SK-N-MC (cell line): ENCODE measurements at regions not wholly inside any gene's neighbourhood (a gene's known extent, or its start where the extent isn't known, plus 50 kb on each side); places are given as distances from the start of the nearest gene placed in this dataset.

Experiments used
- DNase-seq: peaks from one replicate; pipeline ENCODE4 v3.0.0-alpha.2; 2011; ENCODE audit warnings: low read depth, low spot score
- H3K27ac ChIP-seq: fragments of 200-600 bp; sonication (generic); 2 replicates; pipeline ENCODE4 v1.5.1; 2016; ENCODE audit warnings: mixed run types
- H3K36me3 ChIP-seq: fragments of 200-600 bp; sonication (generic); 2 replicates; pipeline ENCODE4 v1.6.1; 2017; ENCODE audit warnings: antibody characterized with exemption, low read length, mixed read lengths; ENCODE audit not compliant: insufficient read depth
- H3K4me3 ChIP-seq: fragments of 200-600 bp; sonication (generic); 2 replicates; pipeline ENCODE4 v1.5.1; 2016
- H3K9ac ChIP-seq: fragments of 200-600 bp; sonication (generic); 2 replicates; pipeline ENCODE4 v1.8.0; 2017; ENCODE audit warnings: mixed run types, mixed read lengths; ENCODE audit not compliant: insufficient read length
- H3K9me3 ChIP-seq: fragments of 200-600 bp; sonication (generic); 2 replicates; pipeline ENCODE4 v1.6.1; 2017; ENCODE audit warnings: low read depth, mild to moderate bottlenecking, antibody characterized with exemption, low read length, moderate library complexity, mixed read lengths
- EZH2 ChIP-seq: fragments of 200-600 bp; sonication (generic); IDR thresholded peaks from one replicate; pipeline ENCODE4 v1.6.1; 2017; ENCODE audit warnings: antibody characterized with exemption
- FOXP2 ChIP-seq: optimal IDR thresholded peaks from 2 replicates; pipeline ENCODE3; 2011; ENCODE audit warnings: mild to moderate bottlenecking, moderate library complexity; ENCODE audit not compliant: insufficient read depth; ENCODE audit errors: extremely low read length, control extremely low read depth
- POLR2AphosphoS5 ChIP-seq: IDR thresholded peaks from 2 replicates; pipeline ENCODE4 v1.6.1; 2012; ENCODE audit warnings: mild to moderate bottlenecking, low read depth, low read length, borderline replicate concordance

- no peak overlapping the region for H3K4me3 ChIP-seq
- H3K36me3 ChIP-seq = no peaks in the 10 kb centered on the region
- no peak for TF ChIP-seq EZH2
- TF ChIP-seq POLR2AphosphoS5 = no peak
- TF ChIP-seq FOXP2 = no peak
- no peak overlapping the region for H3K9ac ChIP-seq
- H3K9me3 ChIP-seq = no peaks in the 10 kb centered on the region
- no peak overlapping the region for H3K27ac ChIP-seq
- DNase-seq = no peak
These were observed 344.3 kb upstream of the ID4 start for GRCh38 chr6:19492636-19493405.

GRCh38 chr6:19501737-19502245, 335.4 kb upstream of the ID4 start:
- TF ChIP-seq EZH2 = no peak
- TF ChIP-seq FOXP2 = no peak
- no peaks in the 10 kb centered on the region for H3K36me3 ChIP-seq
- no peak overlapping the region for H3K4me3 ChIP-seq
- no peak overlapping the region for H3K9ac ChIP-seq
- DNase-seq = no peak
- H3K9me3 ChIP-seq = peaks cover 6% of the 10 kb centered on the region
- no peak overlapping the region for H3K27ac ChIP-seq

- H3K36me3 ChIP-seq = no peaks in the 10 kb centered on the region
- H3K4me3 ChIP-seq = no peak overlapping the region
- TF ChIP-seq FOXP2 (no peak), POLR2AphosphoS5 (no peak), EZH2 (no peak)
- no peak overlapping the region for H3K9ac ChIP-seq
- no peak overlapping the region for H3K27ac ChIP-seq
- peaks cover 6% of the 10 kb centered on the region for H3K9me3 ChIP-seq
- DNase-seq = no peak
These were observed 334.9 kb upstream of the ID4 start for GRCh38 chr6:19502301-19502700.

GRCh38 chr6:19515939-19516338, 321.2 kb upstream of the ID4 start:
- no peak for DNase-seq
- Histone ChIP-seq H3K9ac (no peak overlapping the region), H3K36me3 (no peaks in the 10 kb centered on the region), H3K9me3 (no peaks in the 10 kb centered on the region), H3K27ac (no peak overlapping the region), H3K4me3 (no peak overlapping the region)
- TF ChIP-seq EZH2 (no peak), POLR2AphosphoS5 (no peak), FOXP2 (no peak)

- TF ChIP-seq FOXP2 (no peak), EZH2 (no peak), POLR2AphosphoS5 (no peak)
These were observed 317.2 kb upstream of the ID4 start for GRCh38 chr6:19519941-19520340.

GRCh38 chr6:19524366-19525186, 312.6 kb upstream of the ID4 start:
- TF ChIP-seq POLR2AphosphoS5 (no peak), EZH2 (no peak), FOXP2 (no peak)
- Histone ChIP-seq H3K9me3 (no peaks in the 10 kb centered on the region), H3K36me3 (no peaks in the 10 kb centered on the region), H3K27ac (no peak overlapping the region), H3K9ac (no peak overlapping the region), H3K4me3 (no peak overlapping the region)
- DNase-seq = no peak

More at GRCh38 chr6:19519941-19520340, 317.2 kb upstream of the ID4 start:
- Histone ChIP-seq H3K27ac (no peak overlapping the region), H3K9ac (no peak overlapping the region), H3K9me3 (no peaks in the 10 kb centered on the region), H3K36me3 (no peaks in the 10 kb centered on the region), H3K4me3 (no peak overlapping the region)
- DNase-seq = no peak

- no peak overlapping the region for H3K9ac ChIP-seq
- TF ChIP-seq EZH2 = no peak
- H3K9me3 ChIP-seq = no peaks in the 10 kb centered on the region
- no peaks in the 10 kb centered on the region for H3K36me3 ChIP-seq
- H3K4me3 ChIP-seq = no peak overlapping the region
- DNase-seq = no peak
- no peak overlapping the region for H3K27ac ChIP-seq
These were observed 311.5 kb upstream of the ID4 start for GRCh38 chr6:19525673-19526072.

- H3K9me3 ChIP-seq = no peaks in the 10 kb centered on the region
- TF ChIP-seq POLR2AphosphoS5 = no peak
- TF ChIP-seq FOXP2 = no peak
- no peak for TF ChIP-seq EZH2
- H3K4me3 ChIP-seq = no peak overlapping the region
- no peaks in the 10 kb centered on the region for H3K36me3 ChIP-seq
- no peak overlapping the region for H3K9ac ChIP-seq
- DNase-seq = no peak
- no peak overlapping the region for H3K27ac ChIP-seq
These were observed 307.0 kb upstream of the ID4 start for GRCh38 chr6:19530188-19530587.
